HG03175 (cell line): ENCODE measurements at regions not wholly inside any gene's neighbourhood (a gene's known extent, or its start where the extent isn't known, plus 50 kb on each side); places are given as distances from the start of the nearest gene placed in this dataset.
"Not testable (repeated sequence)": the region's sequence is repeated elsewhere in the genome, so short reads cannot be mapped to it uniquely, and the experiment has no call there.

Experiments
- ATAC-seq: cut with Tn5 transposase; IDR thresholded peaks from one replicate; pipeline ENCODE4 v1.9.1; 2021; ENCODE audit warnings: mild to moderate bottlenecking, moderate library complexity; ENCODE audit not compliant: unreplicated experiment

- no peak for ATAC-seq
These were observed 99.1 kb upstream of the PIK3R1 start for GRCh38 chr5:68116408-68116807.

GRCh38 chr5:68115584-68115983 is 100.0 kb upstream of the PIK3R1 start:
- ATAC-seq = no peak

- no peak for ATAC-seq
These were observed 101.0 kb upstream of the PIK3R1 start for GRCh38 chr5:68114378-68115040.

- no peak for ATAC-seq
These were observed 102.9 kb upstream of the PIK3R1 start for GRCh38 chr5:68112658-68113057.

- ATAC-seq = no peak
These were observed 104.7 kb upstream of the PIK3R1 start for GRCh38 chr5:68110894-68111293.

DNA sequence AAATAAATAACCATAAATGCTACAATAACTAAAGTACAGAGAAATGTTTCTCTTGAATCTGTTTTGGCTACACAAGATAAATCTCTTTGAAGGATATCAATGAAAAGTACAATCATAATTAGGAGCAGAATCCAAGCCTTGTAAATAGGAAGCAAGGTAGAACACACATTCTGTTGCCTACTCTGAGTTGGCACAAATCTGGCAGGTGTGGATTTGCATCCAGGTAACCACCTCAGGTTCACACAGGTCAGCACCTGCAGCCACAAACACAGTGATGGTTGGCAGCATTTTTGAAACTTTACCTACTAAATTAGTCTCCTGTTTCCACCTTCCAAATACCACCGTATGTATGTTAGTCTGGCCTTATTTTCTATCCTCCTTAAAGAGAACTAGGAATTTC is 105.3 kb upstream of the PIK3R1 start:
- no peak for ATAC-seq

- ATAC-seq = not testable (repeated sequence)
These were observed 111.3 kb upstream of the PIK3R1 start for GRCh38 chr5:68104217-68104616.

DNA sequence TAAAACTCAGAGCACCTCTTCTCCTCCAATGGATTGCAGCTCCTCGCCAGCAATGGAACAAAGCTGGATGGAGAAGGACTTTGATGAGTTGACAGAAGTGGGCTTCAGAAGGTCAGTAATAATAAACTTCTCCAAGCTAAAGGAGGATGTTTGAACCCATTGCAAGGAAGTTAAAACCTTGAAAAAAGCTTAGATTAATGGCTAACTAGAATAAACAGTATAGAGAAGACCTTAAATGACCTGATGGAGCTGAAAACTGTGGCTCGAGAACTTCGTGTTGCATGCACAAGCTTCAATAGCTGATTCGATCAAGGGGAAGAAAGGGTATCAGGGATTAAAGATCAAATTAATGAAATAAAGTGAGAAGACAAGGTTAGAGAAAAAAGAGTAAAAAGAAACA is 112.3 kb upstream of the PIK3R1 start:
- not testable (repeated sequence) for ATAC-seq

DNA sequence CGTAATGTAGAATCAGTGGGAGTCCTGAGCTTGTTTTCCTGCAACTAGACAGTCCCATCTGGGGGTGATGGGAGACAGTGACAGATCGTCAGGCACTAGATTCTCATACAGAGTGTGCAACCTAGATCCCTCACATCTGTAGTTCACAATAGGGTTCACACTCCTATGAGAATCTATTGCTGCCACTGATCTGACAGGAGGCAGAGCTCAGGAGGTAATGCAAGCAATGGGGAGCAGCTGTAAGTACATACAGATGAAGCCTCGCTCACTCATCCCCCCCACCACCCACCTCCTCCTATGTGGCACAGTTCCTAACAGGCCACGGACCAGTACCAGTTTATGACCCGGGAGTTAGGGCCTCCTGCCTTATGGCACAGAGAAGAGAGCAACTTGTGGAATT is 116.2 kb upstream of the PIK3R1 start:
- ATAC-seq = no peak

DNA sequence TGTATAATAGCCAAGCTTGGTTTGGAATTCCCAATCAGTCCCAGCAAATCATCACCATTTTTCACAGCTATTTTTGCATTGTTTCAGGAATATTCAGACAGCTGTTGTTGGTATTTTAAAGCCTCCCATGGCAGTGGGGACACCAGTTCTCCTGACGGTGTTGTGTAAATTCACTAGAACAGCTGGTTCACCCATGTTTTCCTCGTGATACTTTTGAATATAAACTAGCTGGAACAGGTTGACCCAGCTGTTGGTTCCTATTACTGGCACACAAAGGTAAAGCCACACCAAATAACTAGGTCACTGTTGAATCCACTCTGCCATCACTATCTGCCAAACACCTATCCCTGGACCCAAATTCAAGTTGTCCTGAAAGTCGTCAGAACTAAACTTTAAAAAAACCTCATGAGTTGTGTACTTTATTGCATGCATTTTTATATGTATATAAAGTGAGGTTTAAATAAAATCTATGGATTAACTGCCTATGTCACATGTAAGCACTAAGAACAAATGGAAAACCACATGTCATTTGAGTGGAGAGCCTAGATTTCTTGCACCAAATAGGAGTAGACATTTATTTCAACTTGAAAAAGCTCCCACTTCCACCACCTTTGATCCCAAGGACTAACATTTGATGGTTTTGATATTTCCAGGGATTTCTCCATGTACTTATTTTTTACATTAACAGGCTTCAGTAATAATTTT is 121.9 kb upstream of the PIK3R1 start:
- ATAC-seq = no peak

GRCh38 chr5:68088302-68088701 is 127.3 kb upstream of the PIK3R1 start:
- no peak for ATAC-seq

GRCh38 chr5:68087866-68088265 is 127.7 kb upstream of the PIK3R1 start:
- no peak for ATAC-seq

DNA sequence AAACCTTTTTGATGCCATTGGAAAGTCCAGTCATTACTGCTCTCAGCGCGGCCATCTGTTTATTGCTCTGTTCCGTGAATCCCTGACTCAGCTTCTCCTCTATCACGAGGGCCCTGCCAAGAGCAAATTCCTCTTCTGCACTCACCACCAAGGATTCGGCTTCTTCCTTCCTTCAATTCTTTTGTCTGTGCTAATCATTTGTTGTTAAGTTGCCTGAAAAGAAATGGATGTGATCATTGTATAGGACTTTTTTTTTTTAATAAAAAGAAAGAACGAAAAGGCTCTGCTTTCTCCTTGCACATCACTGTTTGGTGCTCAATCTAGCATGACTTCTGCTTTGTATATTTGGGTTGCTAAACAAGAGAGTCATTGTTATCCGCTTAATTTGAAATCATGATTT is 128.7 kb upstream of the PIK3R1 start:
- ATAC-seq = no peak

DNA sequence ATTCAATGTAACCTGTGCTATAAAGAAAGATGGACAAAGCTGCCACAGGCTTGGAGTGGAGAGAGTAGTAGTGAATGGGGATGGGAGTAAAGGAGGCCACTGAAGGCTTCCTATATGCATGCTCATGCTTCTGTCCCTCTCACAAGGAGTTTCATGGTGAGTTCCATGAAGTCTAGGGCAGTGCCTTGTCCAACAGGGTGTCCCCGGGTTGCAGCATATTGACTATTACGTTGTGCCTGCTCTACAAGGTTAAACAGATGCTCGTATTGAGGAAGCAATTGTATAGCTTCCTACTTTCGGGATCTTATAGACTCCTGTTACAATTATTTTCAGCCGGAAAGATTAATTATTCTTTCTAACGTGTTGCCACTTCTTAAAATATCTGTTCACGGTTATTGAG is 129.1 kb upstream of the PIK3R1 start:
- ATAC-seq = no peak

GRCh38 chr5:68084396-68084795 is 131.2 kb upstream of the PIK3R1 start:
- no peak for ATAC-seq

GRCh38 chr5:68080282-68081050 is 135.1 kb upstream of the PIK3R1 start:
- no peak for ATAC-seq

GRCh38 chr5:68077349-68077894 is 138.1 kb upstream of the PIK3R1 start:
- ATAC-seq = no peak

DNA sequence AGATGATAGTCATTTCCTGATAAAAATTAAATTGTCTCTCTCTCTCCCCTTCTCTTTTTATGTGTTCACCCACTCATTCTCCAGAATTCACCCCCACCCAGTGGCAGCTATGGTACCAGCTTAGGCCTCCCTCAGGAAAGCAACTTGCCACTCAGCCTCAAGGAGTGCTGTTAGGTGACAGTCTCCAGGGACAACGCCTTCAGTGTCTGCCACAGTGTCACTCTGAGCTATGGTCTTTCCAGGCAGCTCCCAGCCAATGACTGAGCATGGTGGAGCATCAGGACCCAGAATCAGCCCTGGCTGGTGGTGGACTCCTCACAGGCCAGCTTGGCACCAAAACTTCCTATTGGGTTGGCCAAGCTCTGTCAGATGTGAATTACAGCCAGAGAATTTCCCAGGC is 140.9 kb upstream of the PIK3R1 start:
- no peak for ATAC-seq

GRCh38 chr5:68074048-68074632 is 141.4 kb upstream of the PIK3R1 start:
- ATAC-seq = no peak

- ATAC-seq = no peak
These were observed 143.8 kb upstream of the PIK3R1 start for GRCh38 chr5:68071736-68072135.

DNA sequence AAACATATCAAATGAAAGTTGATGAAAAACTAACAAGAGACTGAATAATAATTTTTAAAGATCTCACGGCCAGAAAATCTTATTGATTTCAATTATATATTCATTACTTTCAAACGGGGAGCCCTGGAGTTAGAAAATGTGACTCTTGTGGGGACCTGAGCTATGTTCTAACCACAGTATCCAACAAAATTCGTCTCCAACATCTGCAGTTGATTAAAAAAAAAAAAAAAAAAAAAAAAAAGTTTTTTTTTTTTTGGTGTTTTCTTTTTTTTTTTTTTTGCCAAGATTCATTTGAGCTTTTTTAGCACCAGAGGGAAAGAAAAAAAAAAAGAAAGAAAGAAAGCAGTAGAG is 144.3 kb upstream of the PIK3R1 start:
- ATAC-seq = no peak
